ENCODE measurements at regions not wholly inside any gene's neighbourhood (a gene's known extent, or its start where the extent isn't known, plus 50 kb on each side); places are given as distances from the start of the nearest gene placed in this dataset.
"Not testable (repeated sequence)": the region's sequence is repeated elsewhere in the genome, so short reads cannot be mapped to it uniquely, and the experiment has no call there.

DNA sequence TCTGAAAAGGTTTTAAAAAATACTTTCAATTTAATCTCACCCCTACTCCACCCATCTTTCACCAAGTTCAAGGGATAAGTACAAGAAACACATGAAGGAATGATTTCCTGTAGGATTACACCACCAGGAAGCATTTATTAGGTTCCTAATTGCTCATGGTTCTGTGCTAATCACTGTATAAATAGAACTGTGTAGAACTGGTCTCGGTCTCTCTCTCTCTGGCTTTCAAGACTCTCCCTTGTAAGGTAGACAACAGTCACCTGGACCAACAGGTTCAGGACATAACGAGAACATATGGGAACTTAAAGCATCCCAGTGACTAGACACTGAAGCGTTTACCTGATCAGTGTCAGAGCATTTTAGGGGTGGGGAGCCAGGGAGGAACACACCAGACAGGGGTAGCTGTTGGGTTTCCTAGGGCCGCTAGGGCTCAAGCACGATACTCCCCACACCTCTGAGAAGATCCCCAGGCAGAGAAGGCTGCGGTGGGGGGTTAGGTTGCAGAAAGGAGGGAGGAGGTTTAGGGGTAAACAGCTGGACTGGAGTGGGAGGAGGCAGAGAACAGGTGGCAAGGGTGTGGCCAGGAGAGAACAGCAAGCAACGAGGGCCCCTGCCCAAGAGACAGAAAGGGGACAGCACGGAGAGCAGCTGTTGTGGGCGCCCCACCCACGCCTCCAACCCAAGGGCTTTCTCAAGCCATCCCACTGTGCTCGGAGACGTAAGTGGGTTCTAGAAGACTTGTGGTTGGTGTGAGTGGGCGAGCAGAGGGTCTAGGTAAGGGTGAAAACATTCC, 52.5 kb upstream of the USP6NL start:
- no peak for DNase-seq

DNA sequence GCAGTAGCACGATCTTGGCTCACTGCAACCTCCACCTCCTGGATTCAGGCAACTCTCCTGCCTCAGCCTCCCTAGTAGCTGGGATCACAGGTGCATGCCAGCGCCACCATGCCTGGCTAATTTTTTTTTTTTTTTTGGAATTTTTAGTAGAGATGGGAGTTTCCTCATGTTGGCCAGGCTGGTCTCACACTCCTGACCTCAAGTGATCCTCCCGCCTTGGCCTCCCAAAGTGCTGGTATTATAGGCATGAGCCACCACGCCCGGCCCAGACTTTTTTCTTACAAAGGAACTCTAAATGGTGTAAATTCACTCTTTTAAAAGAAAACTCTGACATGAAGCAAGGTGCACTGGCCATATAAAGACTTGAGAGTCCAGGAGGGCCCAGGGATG, 51.7 kb upstream of the USP6NL start:
- DNase-seq: not testable (repeated sequence)

DNA sequence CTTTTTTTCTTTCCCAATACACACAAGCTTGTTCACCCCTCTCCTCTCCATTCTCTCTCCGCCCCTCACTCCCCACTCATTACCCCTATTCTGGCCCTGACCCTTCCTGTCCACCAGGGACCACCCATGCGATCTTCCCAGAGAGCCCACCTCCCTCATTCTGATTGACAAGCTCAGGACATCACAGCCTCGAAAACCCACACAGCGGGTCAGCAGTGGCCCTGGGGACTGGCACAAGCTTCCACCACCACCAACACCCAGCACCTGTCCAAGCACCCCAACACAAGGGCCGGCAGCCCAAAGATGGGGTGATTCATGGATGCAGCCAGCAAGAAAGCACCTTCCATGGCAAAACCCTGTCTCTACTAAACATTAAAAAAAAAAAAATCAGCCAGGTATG, 50.0 kb upstream of the USP6NL start:
- DNase-seq: no peak
